ENCODE measurements at regions not wholly inside any gene's neighbourhood (a gene's known extent, or its start where the extent isn't known, plus 50 kb on each side); places are given as distances from the start of the nearest gene placed in this dataset.

GRCh38 chrX:15191830-15192229, 78.1 kb downstream of the ASB9 start:
- no peak for DNase-seq (ENCODE audit: low spot score)

DNA sequence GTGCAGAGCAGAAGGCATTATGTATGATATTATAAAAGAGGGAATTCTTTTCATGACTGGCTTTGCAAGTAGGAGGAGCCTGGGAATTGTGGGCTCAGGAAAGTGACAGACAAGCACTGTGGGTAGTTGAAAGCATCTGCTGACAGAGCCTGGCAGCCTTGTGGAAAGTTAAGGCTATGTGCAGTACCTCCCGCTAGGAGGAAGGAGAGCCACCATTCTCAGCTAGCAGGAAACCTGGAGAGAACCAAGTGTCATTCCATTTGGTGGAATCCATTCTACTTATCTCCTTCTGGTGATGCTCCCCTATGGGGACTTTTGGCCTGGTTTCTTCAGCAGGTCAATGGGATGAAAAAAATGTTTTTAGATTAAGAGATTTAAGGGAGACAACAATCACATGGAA, 81.8 kb downstream of the ASB9 start:
- DNase-seq (ENCODE audit: low spot score): no peak

DNA sequence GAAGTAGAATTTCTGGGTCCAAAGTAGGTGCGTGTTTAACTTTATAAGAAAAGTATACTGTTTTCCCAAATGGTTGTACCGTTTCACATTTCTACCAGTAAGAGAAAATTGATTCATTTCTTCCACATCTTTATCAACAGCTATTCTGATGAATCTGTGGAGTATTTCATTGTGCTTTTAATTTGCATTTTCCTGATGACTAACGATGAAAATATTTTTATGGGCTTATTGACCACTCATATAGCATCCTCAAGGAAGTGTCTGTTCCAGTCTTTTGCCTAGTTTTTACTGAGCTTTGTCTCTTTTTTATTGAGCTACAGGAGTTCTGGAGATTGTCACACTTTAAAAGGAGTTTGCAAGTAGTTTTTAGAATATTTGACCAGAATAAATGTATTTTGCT, 92.6 kb downstream of the ASB9 start:
- no peak for DNase-seq (ENCODE audit: low spot score)

GRCh38 chrX:15173411-15173810, 96.5 kb downstream of the ASB9 start:
- no peak for DNase-seq (ENCODE audit: low spot score)

GRCh38 chrX:15170927-15171326, 99.0 kb downstream of the ASB9 start:
- DNase-seq (ENCODE audit: low spot score): no peak

DNA sequence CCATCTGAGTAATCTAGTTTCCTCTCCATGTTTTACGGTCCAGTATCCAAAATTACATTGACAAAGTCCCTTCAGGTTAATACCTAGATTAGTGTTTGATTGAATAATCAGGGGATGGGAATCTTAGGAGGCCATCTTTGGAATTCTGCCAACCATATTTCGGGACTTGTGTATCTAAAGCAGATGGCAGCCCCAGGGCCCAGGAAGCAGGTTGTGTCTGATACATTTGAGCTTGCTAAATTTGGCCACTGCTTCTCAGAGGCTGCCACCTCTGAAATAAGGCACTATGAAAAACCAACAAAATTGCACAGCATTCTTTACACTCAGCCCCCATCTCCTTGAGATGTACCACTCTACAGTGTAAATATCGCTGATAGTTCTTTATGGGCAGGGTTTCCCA, 102.1 kb downstream of the ASB9 start:
- DNase-seq (ENCODE audit: low spot score): no peak

DNA sequence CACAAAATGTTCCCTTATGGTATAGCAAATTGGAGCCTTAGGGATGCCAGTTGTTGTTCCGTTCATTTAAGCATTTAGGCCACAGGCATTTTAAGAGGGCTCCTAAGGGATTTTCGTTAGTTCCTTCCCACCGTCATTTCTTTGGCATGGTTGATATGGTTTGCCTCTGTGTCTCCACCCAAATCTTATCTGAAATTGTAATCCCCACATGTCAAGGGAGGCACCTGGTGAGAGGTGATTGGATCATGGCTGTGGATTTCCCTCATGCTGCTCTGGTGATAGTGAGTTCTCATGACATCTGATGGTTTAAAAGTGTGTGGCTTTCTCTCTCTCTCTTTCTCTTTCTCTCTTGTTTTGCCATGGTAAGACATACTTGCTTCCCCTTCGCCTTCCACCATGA, 104.1 kb downstream of the ASB9 start:
- no peak for DNase-seq (ENCODE audit: low spot score)

DNA sequence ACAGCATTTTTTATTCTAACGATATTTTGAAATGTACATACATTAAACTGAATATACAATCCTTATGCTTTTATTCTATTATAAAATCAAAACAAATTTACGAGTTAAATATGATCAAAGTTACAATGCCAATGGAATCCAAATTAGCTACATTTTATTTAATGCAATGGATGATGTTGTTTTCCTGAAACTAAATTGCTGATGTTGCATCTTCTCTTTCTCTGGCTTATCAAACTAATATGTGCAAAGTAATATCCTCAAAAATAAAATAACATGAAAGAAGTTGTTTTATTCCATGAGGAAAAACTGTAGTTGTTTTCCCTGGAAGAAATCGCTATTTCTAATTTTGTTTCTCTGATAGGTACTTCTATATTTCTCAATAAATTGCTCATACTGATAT, 106.8 kb downstream of the ASB9 start:
- no peak for DNase-seq (ENCODE audit: low spot score)

DNA sequence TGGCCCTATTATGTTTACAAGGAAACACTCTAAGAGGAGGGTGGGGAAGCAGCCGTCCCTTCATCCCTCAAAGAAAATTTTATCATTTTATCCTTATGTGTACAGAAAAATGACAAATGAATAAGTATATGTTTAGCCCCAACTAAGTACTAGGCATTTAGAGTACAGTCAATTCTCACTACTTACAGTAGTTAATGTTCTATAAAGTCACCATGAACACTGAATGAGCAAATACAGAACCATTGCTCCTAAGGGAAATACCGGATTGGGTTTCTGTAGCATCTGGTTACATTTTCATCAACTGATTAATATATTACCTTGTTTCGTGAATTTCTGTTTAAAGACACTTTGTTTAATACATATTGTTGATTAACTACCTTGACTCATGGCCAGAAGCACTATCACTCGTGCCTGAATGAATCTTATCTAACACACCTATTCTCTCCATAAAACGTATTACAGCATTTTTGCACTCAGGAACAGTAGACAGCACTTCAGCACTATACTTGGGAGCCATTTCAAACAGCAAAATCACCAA, 109.3 kb downstream of the ASB9 start:
- DNase-seq (ENCODE audit: low spot score): no peak

GRCh38 chrX:15158736-15159406, 111.0 kb downstream of the ASB9 start:
- no peak for DNase-seq (ENCODE audit: low spot score)

GRCh38 chrX:15158350-15158735, 111.5 kb downstream of the ASB9 start:
- DNase-seq (ENCODE audit: low spot score): no peak

- DNase-seq (ENCODE audit: low spot score): no peak
Observed at GRCh38 chrX:15157624-15158023, 112.3 kb downstream of the ASB9 start.

DNA sequence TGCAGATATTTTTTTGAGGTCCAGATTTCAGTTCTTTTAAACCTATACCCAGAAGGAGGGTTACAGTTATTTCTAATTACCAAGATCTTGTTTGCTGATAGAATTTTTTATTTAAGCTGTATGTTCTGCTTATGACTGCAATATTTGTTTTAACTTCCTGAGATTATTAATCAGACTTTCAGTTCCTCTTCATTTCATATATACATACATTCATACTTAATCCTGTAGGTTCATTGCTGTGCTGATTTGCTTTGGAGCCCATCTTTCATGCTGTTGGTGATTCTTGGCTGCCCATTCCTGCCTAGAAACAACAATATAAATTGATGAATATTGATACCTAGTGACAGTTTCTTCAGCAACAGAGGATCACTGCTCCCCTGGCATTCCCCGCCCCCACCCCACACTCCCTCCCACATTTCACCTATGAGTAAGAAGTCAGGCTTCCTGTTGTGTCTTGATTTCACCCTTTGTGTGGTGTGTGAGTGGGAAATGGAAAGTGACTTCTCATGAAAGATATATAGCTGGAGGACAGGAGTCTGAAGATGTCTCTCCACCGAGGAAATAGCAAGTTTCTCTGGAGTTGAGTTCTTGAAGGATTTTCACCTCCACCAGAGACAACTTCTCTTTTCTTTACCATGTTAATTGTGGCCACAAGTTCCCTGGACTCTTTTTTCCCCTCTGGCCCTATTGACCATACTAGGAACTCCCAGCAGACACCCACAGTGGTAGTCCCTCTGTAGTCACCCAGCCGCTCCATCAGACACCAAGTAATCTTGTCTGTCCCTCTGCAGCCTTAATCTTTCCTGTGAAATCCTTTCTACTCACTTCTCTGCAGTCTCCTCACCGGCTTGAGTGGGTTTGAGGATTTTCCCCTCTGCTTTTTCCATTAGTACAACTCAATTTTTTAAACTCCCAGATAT, 118.4 kb downstream of the ASB9 start:
- DNase-seq (ENCODE audit: low spot score): peak; percentile 2

DNA sequence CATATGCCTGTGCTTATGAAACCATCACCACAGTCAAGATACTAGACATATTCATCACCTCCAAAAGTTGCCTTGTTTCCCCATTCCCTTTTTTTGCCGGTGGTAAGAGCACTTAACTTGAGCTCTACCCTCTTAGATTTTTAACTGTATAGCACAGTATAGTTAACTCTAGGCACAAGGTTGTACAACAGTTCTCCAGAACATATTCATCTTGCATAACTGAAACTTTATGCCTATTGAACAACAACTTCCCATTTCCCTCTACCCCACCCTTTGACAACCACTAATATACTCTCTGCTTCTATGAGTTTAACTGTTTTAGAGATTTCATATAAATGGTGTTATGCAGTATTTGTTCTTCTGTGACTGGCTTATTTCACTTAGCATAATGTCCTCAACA, 119.3 kb downstream of the ASB9 start:
- no peak for DNase-seq (ENCODE audit: low spot score)

- no peak for DNase-seq (ENCODE audit: low spot score)
Observed at GRCh38 chrX:15146515-15146914, 123.4 kb downstream of the ASB9 start.

DNA sequence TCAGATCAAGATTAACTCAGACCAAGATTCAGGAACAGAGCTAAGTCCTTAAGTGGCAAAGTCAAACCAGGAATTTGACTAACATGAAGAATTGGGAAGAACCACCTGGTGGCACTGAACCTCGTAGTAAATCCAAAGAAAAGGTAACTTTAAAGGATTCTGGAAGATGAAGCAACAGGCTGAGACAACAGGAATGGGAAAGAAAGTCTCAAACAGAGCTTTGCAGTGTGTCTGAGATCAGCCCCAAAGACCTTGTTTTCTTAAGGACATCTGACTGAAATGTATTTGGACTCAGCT, 126.1 kb downstream of the ASB9 start:
- no peak for DNase-seq (ENCODE audit: low spot score)

DNA sequence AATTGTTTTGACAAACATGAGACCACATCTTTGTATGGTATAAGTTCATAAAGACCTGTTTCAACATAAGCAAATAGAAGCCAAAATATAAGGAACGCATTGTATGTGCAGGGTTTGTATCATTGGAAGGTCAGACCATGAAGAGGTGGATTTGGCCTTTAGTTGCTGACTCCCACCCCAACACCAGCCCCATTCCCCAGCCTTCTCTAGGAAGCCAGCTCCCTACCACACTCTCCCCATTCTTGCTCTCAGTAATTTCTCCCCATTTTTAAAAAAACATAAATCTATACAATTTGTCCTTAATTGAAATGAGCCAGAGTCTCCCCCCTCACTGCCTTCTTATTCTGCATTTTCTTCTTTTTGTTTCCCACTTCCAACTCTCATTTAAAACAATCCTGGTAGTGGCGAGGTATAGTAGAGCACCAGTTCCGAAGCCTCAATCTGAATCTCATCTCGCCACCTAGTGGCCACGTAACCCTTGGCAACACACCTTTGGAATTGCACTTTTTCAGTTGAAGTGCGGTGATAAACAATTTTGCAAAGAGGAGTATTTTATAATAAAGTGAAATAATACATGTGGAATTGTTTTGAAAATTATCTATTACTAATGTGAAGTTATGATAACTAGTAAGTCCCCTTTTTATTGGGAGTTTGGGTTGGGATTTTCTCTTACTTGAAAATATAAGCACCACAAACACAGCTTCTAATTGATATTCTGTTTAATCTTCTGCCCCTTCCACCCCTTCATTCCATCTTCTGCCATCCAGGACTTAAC, 126.6 kb downstream of the ASB9 start:
- peak; percentile 4 for DNase-seq (ENCODE audit: low spot score)

- no peak for DNase-seq (ENCODE audit: low spot score)
Observed at GRCh38 chrX:15142084-15142715, 127.7 kb downstream of the ASB9 start.

GRCh38 chrX:15136795-15137194, 133.1 kb downstream of the ASB9 start:
- DNase-seq (ENCODE audit: low spot score): no peak

GRCh38 chrX:15129412-15129811, 140.5 kb downstream of the ASB9 start:
- DNase-seq (ENCODE audit: low spot score): no peak

- no peak for DNase-seq (ENCODE audit: low spot score)
Observed at GRCh38 chrX:15128861-15129260, 141.0 kb downstream of the ASB9 start.

DNA sequence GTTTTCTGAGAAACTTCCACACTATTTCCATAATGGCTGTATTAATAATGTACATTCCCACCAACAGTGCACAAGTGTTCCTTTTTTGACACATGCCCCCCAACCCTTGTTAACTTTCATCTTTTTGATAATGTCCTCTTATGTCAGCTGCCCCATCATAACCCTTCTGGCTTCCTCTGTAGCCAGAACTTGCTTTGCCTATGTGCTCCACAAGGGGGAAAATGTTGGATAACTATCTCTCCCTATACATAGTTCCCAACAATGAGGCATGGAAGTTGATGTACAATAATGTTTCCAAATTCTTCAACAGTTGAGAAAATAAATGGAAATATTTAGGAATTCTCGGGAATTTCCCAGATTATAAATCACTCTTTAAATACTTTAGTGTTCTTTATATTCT, 142.9 kb downstream of the ASB9 start:
- no peak for DNase-seq (ENCODE audit: low spot score)

All from germinal center (tissue), 1 donor.